NT2/D1 (cell line): ENCODE measurements at regions not wholly inside any gene's neighbourhood (a gene's known extent, or its start where the extent isn't known, plus 50 kb on each side); places are given as distances from the start of the nearest gene placed in this dataset.

Experiments used
- SUZ12 ChIP-seq: IDR thresholded peaks from 2 replicates; pipeline ENCODE4 v1.6.1; 2011; ENCODE audit not compliant: insufficient read length, insufficient read depth; ENCODE audit errors: extremely low read depth
- YY1 ChIP-seq: IDR thresholded peaks from 2 replicates; pipeline ENCODE4 v1.6.1; 2011; ENCODE audit not compliant: insufficient read length, insufficient read depth

- TF ChIP-seq YY1 (no peak), SUZ12 (no peak)
Measured at GRCh38 chr4:59583845-59584568, 1616.1 kb upstream of the ADGRL3 start.
